IMR-90 (cell line): ENCODE measurements at regions not wholly inside any gene's neighbourhood (a gene's known extent, or its start where the extent isn't known, plus 50 kb on each side); places are given as distances from the start of the nearest gene placed in this dataset.

ENCODE experiments used
- MAZ ChIP-seq: IDR thresholded peaks from 2 replicates; pipeline ENCODE4 v1.6.1; 2012; ENCODE audit warnings: low read depth, mild to moderate bottlenecking, low read length, improper control_type of control experiment, moderate library complexity, borderline replicate concordance
- POLR2A ChIP-seq: IDR thresholded peaks from 2 replicates; pipeline ENCODE4 v1.6.1; 2012; ENCODE audit warnings: mild to moderate bottlenecking, low read depth, low read length
- RAD21 ChIP-seq: IDR thresholded peaks from 2 replicates; pipeline ENCODE4 v1.6.1; 2012; ENCODE audit warnings: low read length, improper control_type of control experiment
- RFX5 ChIP-seq: IDR thresholded peaks from 2 replicates; pipeline ENCODE4 v1.8.0; 2012; ENCODE audit warnings: low read depth, mild to moderate bottlenecking, low read length, moderate library complexity
- SMC3 ChIP-seq: fragments of 150-350 bp; IDR thresholded peaks from 2 replicates; pipeline ENCODE4 v1.6.1; 2016; ENCODE audit warnings: low read depth, mild to moderate bottlenecking, antibody characterized with exemption, low read length, moderate library complexity
- TF ChIP-seq, protein P1 (sequence below): conservative IDR thresholded peaks from 2 replicates; pipeline ENCODE4 v1.5.1; 2012; ENCODE audit warnings: mild to moderate bottlenecking, low read depth, low read length, improper control_type of control experiment

GRCh38 chr17:68748381-68748780 lies 147.2 kb upstream of the FAM20A start:
- TF ChIP-seq, protein P1, sequence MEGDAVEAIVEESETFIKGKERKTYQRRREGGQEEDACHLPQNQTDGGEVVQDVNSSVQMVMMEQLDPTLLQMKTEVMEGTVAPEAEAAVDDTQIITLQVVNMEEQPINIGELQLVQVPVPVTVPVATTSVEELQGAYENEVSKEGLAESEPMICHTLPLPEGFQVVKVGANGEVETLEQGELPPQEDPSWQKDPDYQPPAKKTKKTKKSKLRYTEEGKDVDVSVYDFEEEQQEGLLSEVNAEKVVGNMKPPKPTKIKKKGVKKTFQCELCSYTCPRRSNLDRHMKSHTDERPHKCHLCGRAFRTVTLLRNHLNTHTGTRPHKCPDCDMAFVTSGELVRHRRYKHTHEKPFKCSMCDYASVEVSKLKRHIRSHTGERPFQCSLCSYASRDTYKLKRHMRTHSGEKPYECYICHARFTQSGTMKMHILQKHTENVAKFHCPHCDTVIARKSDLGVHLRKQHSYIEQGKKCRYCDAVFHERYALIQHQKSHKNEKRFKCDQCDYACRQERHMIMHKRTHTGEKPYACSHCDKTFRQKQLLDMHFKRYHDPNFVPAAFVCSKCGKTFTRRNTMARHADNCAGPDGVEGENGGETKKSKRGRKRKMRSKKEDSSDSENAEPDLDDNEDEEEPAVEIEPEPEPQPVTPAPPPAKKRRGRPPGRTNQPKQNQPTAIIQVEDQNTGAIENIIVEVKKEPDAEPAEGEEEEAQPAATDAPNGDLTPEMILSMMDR: no peak
- no peak for TF ChIP-seq POLR2A
- TF ChIP-seq MAZ: no peak
- TF ChIP-seq RAD21: no peak
- no peak for TF ChIP-seq RFX5
- no peak for TF ChIP-seq SMC3
